Stimulated activated CD4-positive, alpha-beta T cell treated with anti-CD3 and anti-CD28 coated beads, Interleukin-1b, Interleukin-23, amount 100 ng/mL, for 24 hours (primary cell): ENCODE measurements at regions not wholly inside any gene's neighbourhood (a gene's known extent, or its start where the extent isn't known, plus 50 kb on each side); places are given as distances from the start of the nearest gene placed in this dataset.

Source experiments
- DNase-seq, 4 experiments: peaks; one replicate each; pipeline ENCODE4 v3.0.0-alpha.2; 2020; ENCODE audit warnings: low read depth in 4 of 4, low spot score in 1 of 4

DNA sequence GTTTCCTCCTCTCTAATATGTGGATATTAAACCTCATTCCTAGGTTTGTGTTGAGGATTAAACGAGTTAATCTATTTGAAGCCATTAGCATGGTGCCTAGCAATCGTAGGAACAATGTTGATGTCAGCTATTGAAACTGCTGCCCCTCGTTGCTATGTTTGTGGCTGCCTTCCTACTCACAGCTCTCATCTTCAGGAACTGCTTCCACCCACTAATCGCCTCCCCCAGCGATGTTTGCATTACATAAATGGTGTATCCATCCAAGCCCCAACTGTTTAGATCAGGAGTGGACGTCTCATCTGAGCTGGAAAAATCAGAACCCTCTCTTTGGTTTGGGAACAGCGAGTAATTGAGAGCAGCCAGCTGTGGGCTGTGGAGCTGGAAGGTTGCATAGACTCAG lies 416.6 kb downstream of the ARHGEF28 start:
- no peak for DNase-seq

DNA sequence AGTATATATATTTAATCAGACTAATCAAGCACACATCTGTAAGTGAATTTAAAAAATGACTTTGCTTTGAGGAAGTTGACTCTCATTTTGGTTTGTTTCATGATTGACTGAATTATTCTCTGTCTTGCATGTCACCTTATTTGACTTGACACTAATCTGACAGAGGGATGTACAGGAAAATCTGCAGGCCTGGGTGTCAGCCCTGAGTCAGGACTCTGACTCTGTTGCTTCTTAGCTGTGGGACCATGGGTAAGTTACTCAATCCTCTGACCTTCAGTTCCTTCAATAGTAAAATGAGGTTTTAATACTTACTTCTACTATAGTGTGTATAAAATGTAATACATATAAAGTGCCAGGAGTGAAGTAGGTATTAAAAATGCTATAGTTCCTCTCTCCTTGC lies 415.9 kb downstream of the ARHGEF28 start:
- DNase-seq, result no peak

DNA sequence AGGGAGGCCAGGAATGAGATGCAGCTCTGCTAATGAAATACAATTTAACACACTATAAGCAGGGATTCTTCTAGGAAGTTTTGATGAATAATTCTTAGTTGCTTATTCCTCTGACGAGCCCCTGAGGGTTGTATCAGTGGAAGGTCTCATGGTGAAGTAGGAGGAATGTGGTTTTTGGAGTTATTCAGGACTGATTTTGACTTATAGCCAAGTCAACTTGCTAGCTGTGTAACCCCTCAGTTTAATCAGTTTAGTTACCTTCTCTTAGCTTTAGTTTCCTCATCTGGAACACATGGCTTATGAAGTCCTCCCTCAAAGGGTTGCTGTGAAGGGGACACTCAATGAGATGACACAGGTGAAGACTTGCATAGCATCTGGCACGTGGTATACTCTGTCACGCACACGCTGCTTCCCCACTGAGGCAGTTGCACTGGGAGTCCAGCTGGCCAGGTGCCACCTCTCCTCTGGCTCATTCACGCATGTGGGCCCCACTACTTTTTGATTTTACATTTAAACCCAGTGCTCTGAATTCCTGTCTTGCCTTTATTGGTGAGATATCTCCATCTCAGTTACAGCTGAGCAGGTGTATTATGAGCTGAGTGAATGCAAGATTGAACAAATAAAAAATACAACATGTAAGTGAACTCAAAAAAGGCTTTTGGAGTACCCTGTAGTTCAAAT lies 415.0 kb downstream of the ARHGEF28 start:
- no peak for DNase-seq

DNA sequence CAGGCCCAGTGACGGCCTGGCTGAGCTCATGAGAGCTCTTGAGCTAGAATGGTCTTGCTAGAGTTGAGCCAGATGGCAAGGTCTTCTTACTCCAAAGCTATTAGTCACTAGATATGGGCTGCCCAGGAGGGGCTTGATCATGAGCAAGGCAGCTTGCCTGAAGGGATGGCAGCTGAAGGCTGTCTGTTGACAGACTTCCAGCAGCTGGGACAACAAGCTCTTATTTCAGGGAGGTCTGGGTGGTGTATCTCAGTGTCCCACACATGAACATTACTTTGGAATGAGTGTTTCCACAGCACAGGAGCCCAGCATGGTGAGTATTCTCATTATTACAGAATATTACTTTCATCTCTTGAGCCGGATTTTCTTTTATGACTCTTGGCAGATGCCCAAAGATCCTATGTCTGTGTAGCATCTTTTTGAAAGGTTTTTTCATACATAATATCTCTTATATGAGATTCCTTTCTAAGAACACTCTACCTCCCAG lies 414.1 kb downstream of the ARHGEF28 start:
- no peak for DNase-seq

DNA sequence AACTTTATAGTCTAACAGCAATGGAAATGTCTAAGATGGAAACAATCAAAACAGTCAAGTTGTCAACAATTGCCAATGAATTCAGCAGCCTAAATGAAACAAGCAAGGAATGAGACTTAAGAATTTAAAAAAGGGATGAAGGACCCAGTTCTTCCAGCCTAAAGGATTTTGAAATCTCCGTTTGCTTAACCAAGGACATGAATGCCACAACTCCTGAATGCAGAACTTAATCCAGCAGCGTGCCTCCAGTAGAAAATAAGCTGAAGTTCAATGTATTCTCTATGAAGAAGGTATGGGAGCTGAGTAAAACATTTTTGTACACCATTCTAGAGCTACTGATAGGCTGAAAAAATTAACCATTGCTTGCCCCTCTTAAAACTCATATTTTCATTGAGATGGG lies 411.3 kb downstream of the ARHGEF28 start:
- no peak for DNase-seq

GRCh38 chr5:74035521-74035937 lies 409.5 kb downstream of the ARHGEF28 start:
- DNase-seq, result no peak

GRCh38 chr5:74034733-74035132 lies 408.7 kb downstream of the ARHGEF28 start:
- no peak for DNase-seq

DNA sequence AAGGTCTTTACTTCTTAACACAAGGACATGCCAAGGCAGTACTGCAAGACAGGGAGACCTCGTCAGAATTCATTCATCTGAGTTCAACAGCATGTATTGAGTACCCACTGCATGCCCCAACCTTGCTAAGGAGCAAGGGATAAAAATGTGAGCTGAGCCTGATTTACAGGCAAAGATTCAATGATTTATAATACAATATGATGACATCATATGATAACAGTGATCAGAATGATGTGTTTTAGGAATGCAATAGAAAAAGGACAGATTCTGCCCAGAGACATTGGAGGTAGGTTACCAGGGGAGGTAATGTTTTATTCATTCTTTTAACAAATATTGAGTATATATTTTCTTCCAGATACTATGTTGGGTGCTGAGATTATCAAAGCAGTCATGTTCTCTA lies 406.6 kb downstream of the ARHGEF28 start:
- DNase-seq, result no peak

GRCh38 chr5:74031536-74031935 lies 405.5 kb downstream of the ARHGEF28 start:
- DNase-seq, result no peak

- DNase-seq, result no peak
These were observed 404.8 kb downstream of the ARHGEF28 start for GRCh38 chr5:74030821-74031220.

GRCh38 chr5:74030371-74030770 lies 404.4 kb downstream of the ARHGEF28 start:
- DNase-seq, result no peak

DNA sequence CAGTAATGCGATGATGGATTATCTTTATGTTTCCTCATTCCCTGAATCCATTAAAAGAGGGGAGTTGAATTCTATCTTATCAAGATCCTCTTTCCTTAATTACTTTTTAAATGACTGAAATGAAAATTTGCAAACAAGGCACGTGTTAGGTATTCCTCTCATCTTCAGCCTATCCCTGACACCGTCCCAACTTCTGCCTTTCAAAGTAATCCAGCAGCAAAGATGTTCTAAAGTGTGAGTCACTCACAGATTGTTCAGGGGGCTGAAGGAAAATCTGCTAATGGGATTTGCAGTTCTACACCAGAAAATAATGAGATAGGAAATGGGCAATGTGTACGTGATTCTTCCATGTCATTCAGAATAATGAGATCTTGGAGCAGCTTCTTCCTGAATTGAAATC lies 403.0 kb downstream of the ARHGEF28 start:
- DNase-seq, result no peak

DNA sequence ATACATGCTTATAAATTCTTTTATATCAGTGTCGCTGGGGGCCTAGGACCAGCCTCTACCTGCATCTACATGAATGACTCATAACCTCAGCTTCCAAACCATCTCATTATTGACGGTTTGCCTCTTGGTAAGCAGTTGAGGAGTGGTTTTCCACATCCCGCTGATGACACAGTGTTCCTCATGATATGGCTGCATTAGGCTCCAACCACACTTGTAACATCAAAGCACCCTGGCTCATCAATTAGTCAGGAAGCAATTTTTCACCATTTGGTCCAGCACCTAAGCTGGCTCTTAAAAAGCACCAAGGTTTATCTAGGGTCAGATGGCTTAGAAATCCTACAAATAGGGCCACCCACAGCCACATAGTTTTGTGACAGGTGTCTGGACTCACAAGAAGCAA lies 402.4 kb downstream of the ARHGEF28 start:
- DNase-seq, result no peak

DNA sequence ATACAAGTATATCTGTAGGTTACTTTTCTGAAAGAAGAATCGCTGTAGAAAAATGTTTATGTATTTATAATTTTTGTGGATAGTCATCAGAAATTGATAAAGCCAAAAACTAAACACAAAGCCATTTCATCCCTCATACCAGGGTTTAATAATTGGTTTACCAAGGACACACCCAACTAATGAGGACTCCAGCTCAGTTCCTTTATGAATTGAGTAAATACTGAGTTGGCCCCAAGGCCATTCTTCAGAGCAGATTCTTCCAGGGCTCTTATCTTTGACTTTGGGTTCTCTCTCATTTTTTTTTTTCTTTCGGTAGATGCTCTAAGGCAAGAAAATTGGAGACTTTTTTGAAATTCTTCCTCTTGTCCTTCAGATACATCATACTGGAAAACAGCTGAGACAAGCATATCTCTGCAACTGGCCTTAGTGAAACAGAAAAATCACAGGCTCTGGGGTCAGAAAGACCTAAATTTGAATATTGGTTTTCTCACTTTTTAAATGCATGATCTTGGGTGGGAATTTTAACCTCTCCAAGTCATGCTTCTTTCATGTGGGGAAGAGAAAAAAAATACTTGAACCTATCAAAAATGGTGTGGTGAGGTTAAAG lies 401.8 kb downstream of the ARHGEF28 start:
- no peak for DNase-seq

GRCh38 chr5:74026310-74026709 lies 400.3 kb downstream of the ARHGEF28 start:
- DNase-seq, result no peak

DNA sequence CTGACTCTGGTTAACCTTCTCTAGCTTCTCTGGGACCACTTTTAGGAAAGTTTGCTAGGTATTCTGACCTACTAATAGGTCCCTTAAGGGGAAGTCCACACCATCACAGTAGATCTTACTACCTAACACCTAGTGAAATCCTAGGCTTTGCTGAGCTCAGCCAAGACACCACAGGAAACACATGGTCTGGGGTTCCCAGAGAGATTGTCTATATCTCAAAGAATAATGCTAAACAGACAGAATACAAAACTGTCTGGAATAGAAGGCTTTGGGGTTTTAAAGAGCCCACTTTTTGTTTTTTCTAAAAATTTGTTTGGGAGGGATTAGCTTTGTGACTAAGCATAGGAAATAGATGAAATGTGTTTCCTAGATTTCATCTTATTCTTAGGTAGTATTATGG lies 395.1 kb downstream of the ARHGEF28 start:
- DNase-seq, result no peak

GRCh38 chr5:74020503-74020902 lies 394.5 kb downstream of the ARHGEF28 start:
- no peak for DNase-seq

DNA sequence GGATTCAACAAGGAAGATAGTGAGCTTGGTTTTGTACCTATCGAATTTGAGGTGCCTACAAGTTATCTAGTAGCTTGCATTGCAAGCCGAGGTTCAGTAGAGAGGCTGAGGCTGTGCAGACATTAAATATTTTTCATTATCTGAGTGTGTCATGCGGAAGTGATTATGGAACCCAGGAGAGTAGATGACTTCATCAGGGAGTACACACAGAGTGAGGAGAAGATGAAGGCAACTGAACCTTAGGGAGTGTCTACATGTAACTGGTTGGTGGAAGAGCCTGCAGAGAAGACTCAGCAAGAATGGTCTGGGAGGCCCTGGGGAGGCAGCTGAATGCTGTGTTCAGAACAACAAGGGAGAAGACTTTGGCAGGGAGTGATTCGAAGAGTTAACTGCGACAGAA lies 393.9 kb downstream of the ARHGEF28 start:
- no peak for DNase-seq

- DNase-seq, result no peak
These were observed 391.8 kb downstream of the ARHGEF28 start for GRCh38 chr5:74017786-74018211.

GRCh38 chr5:74017112-74017511 lies 391.1 kb downstream of the ARHGEF28 start:
- DNase-seq, result no peak

GRCh38 chr5:74016373-74016772 lies 390.4 kb downstream of the ARHGEF28 start:
- DNase-seq, result no peak

GRCh38 chr5:74015716-74016115 lies 389.7 kb downstream of the ARHGEF28 start:
- no peak for DNase-seq

DNA sequence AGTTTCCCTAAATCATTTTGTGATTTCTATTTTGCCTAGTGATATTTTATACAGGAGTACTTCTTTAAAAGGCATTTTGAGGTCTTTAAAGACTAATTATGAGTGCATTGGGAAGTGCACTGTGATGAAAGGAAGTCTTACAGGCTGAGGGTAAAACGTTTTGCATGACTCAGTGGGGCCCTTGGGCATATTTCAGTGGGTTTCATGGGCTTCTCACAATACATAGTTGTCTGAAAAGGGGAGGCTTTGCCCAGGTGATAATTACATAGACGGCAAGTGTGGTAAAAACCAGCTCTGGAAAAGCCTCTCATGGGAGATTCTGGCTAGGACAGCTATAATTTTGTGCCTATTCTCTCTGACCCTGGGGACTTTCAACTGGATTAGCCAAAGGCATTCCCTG lies 387.2 kb downstream of the ARHGEF28 start:
- no peak for DNase-seq
